ENCODE measurements at regions not wholly inside any gene's neighbourhood (a gene's known extent, or its start where the extent isn't known, plus 50 kb on each side); places are given as distances from the start of the nearest gene placed in this dataset.

GRCh38 chr6:104143757-104144156 lies 716.0 kb downstream of the HACE1 start:
- TF ChIP-seq RAD21 (IDR thresholded peaks at IDR 0.05; ENCODE audit: low read depth) (no peak), USF1 (IDR thresholded peaks at IDR 0.05) (no peak), NFIC (IDR thresholded peaks at IDR 0.05) (no peak), EP300 (IDR thresholded peaks at IDR 0.05; ENCODE audit: borderline replicate concordance) (no peak), FOXM1 (IDR thresholded peaks at IDR 0.05; ENCODE audit: borderline replicate concordance, low read depth) (no peak), YY1 (IDR thresholded peaks at IDR 0.05; ENCODE audit: low read depth) (no peak), CREB1 (IDR thresholded peaks at IDR 0.05; ENCODE audit: low read depth) (no peak), CEBPB (IDR thresholded peaks at IDR 0.05) (no peak)
- TF ChIP-seq, protein P1, sequence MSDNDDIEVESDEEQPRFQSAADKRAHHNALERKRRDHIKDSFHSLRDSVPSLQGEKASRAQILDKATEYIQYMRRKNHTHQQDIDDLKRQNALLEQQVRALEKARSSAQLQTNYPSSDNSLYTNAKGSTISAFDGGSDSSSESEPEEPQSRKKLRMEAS (IDR thresholded peaks at IDR 0.05) = no peak

DNA sequence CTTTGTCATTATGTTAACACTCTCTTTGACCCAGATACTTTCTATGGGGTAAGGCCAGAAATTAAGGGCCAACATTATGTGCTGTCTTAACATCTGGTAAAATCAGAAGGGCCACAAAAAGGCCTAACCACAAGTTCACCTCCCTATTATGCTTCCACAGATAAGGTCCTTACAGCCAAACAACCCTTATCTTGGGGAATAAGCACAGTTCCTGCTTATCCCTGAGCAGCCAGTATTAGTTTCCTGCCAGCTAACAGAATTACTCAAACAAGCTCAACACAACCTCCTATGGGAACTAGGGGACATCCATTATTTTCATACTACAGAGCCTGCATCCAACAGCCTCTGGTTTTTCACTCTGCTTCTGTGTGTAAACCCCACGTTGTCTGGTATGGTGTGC lies 724.8 kb downstream of the HACE1 start:
- no peak for TF ChIP-seq ZBTB7A (IDR thresholded peaks at IDR 0.05; ENCODE audit: low read depth)
- TF ChIP-seq TEAD4 (IDR thresholded peaks at IDR 0.05) = no peak
- no peak for TF ChIP-seq CREB1 (IDR thresholded peaks at IDR 0.05; ENCODE audit: low read depth)

- TF ChIP-seq NFIC (IDR thresholded peaks at IDR 0.05) (no peak), EP300 (IDR thresholded peaks at IDR 0.05; ENCODE audit: borderline replicate concordance) (no peak), CEBPB (IDR thresholded peaks at IDR 0.05) (no peak), USF1 (IDR thresholded peaks at IDR 0.05) (no peak), YY1 (IDR thresholded peaks at IDR 0.05; ENCODE audit: low read depth) (no peak), ZBTB7A (IDR thresholded peaks at IDR 0.05; ENCODE audit: low read depth) (no peak), EGR1 (IDR thresholded peaks at IDR 0.05) (no peak), TAF1 (IDR thresholded peaks at IDR 0.05; ENCODE audit: low read depth) (no peak), TCF12 (IDR thresholded peaks at IDR 0.05; ENCODE audit: low read depth) (no peak), RAD21 (IDR thresholded peaks at IDR 0.05; ENCODE audit: low read depth) (no peak), FOXM1 (IDR thresholded peaks at IDR 0.05; ENCODE audit: borderline replicate concordance, low read depth) (no peak), CREB1 (IDR thresholded peaks at IDR 0.05; ENCODE audit: low read depth) (no peak), TEAD4 (IDR thresholded peaks at IDR 0.05) (no peak)
- TF ChIP-seq, protein P2, sequence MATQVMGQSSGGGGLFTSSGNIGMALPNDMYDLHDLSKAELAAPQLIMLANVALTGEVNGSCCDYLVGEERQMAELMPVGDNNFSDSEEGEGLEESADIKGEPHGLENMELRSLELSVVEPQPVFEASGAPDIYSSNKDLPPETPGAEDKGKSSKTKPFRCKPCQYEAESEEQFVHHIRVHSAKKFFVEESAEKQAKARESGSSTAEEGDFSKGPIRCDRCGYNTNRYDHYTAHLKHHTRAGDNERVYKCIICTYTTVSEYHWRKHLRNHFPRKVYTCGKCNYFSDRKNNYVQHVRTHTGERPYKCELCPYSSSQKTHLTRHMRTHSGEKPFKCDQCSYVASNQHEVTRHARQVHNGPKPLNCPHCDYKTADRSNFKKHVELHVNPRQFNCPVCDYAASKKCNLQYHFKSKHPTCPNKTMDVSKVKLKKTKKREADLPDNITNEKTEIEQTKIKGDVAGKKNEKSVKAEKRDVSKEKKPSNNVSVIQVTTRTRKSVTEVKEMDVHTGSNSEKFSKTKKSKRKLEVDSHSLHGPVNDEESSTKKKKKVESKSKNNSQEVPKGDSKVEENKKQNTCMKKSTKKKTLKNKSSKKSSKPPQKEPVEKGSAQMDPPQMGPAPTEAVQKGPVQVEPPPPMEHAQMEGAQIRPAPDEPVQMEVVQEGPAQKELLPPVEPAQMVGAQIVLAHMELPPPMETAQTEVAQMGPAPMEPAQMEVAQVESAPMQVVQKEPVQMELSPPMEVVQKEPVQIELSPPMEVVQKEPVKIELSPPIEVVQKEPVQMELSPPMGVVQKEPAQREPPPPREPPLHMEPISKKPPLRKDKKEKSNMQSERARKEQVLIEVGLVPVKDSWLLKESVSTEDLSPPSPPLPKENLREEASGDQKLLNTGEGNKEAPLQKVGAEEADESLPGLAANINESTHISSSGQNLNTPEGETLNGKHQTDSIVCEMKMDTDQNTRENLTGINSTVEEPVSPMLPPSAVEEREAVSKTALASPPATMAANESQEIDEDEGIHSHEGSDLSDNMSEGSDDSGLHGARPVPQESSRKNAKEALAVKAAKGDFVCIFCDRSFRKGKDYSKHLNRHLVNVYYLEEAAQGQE (IDR thresholded peaks at IDR 0.05; ENCODE audit: low read depth) = no peak
- TF ChIP-seq, protein P1 (IDR thresholded peaks at IDR 0.05) = no peak
Observed at GRCh38 chr6:104130343-104130742, 729.4 kb downstream of the HACE1 start.

DNA sequence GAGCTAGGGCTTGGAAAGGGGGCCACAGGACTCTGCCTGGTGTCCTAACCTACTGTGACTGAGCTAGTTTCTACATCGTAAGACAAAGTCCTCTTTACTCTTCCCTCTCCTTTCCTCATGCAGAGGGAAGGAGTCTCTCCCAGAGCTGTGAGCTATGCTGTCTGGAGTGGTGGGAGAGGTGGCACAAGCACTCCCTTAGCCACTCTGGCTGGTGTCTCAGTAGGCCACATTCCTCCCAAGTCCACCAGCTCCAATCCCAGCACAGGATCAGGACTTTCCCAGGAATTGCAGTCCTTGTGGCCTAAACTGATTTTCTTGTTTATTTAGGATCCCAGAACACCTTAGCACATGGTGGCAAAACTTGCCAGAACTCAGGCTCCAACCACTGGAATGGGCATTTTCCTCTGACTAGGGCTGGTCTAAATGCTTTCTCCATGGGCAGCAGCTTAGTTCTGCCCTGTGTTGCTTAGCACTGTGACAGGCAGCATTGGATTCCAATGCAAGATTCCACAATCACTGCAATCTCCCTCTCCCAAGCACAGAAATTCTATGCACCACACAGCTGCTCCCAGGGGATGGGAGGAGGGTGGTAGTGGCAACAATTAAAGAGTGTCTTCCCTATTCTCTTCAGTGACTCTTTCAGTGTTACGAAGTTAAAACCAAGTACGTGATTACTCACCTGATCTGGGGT lies 733.3 kb downstream of the HACE1 start:
- TF ChIP-seq RAD21 (IDR thresholded peaks at IDR 0.05; ENCODE audit: low read depth) (no peak), USF1 (IDR thresholded peaks at IDR 0.05) (no peak), CEBPB (IDR thresholded peaks at IDR 0.05) (no peak), ZBTB7A (IDR thresholded peaks at IDR 0.05; ENCODE audit: low read depth) (no peak), TEAD4 (IDR thresholded peaks at IDR 0.05) (no peak), EGR1 (IDR thresholded peaks at IDR 0.05) (no peak), EP300 (IDR thresholded peaks at IDR 0.05; ENCODE audit: borderline replicate concordance) (no peak), YY1 (IDR thresholded peaks at IDR 0.05; ENCODE audit: low read depth) (no peak), FOXM1 (IDR thresholded peaks at IDR 0.05; ENCODE audit: borderline replicate concordance, low read depth) (no peak), NFIC (IDR thresholded peaks at IDR 0.05) (no peak), TCF12 (IDR thresholded peaks at IDR 0.05; ENCODE audit: low read depth) (no peak), CREB1 (IDR thresholded peaks at IDR 0.05; ENCODE audit: low read depth) (no peak), TAF1 (IDR thresholded peaks at IDR 0.05; ENCODE audit: low read depth) (no peak)
- TF ChIP-seq, protein P2 (IDR thresholded peaks at IDR 0.05; ENCODE audit: low read depth) = no peak
- TF ChIP-seq, protein P1 (IDR thresholded peaks at IDR 0.05) = no peak

- no peak for TF ChIP-seq CREB1 (IDR thresholded peaks at IDR 0.05; ENCODE audit: low read depth)
- TF ChIP-seq TEAD4 (IDR thresholded peaks at IDR 0.05) = no peak
- no peak for TF ChIP-seq NFIC (IDR thresholded peaks at IDR 0.05)
Observed at GRCh38 chr6:104123227-104123626, 736.5 kb downstream of the HACE1 start.

Data from Ishikawa (cell line).